HG03442 (cell line): ENCODE measurements at regions not wholly inside any gene's neighbourhood (a gene's known extent, or its start where the extent isn't known, plus 50 kb on each side); places are given as distances from the start of the nearest gene placed in this dataset.

Experiments
- ATAC-seq: cut with Tn5 transposase; IDR thresholded peaks from one replicate; pipeline ENCODE4 v1.9.1; 2021; ENCODE audit warnings: mild to moderate bottlenecking, moderate library complexity; ENCODE audit not compliant: unreplicated experiment

DNA sequence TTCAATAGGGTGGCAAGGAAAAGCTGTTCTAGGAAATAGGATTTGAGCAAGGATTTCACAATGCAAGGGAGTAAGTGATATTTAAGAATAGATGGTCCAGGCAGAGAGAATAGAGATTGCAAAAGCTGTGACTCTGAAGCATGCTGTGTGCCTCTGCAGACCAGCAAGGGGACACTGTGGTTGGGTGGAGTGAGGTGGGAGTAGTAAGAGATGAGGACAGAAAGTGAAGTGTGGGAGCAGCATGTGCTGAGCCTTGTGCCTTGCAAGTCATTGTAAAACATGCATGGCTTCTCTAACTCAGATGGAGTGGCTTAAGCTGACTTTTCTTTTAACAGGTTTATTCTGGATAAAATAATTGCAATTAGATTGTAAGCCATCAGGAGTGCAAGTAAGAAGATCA is 442.4 kb downstream of the CCSER2 start:
- no peak for ATAC-seq

DNA sequence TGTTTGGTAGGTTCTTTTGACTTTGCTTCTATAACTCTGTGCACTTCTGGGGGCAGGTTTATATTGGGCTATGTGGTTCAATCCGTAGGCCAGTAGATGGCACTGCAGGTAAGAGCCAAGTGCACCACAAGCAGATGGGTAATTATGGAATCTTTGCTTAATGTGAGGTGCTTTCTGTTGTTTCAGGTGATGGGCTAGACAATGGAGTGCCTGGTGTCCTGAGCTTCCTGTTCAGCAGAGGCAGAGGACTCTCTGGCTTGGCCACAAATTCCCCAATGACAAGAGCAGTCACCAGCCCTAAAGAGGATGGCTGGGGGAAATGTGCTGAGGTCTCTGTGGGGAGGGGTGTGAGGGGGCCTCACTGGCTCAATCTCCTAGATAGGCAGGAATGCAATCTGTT is 455.0 kb downstream of the CCSER2 start:
- peak; percentile 91 for ATAC-seq

DNA sequence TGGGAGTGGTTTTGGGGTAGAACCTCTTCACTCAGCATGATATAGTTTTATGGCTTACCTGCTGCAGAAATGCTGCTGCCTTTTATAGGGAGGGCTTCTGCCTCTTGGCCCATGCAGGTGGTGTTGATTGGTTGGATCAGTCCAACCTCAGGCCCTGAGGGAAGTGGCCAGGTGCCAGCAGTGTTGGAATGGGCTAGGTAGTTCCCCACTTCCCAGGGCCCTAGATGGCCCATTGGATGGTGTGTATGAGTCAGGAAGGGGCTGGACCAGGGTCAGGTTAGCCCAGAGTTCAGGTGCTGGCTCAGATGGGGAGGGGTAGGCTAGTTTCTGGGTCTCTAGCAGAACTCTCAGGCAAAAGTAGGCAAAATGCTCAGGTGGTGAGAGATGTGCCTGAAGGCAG is 455.5 kb downstream of the CCSER2 start:
- no peak for ATAC-seq

DNA sequence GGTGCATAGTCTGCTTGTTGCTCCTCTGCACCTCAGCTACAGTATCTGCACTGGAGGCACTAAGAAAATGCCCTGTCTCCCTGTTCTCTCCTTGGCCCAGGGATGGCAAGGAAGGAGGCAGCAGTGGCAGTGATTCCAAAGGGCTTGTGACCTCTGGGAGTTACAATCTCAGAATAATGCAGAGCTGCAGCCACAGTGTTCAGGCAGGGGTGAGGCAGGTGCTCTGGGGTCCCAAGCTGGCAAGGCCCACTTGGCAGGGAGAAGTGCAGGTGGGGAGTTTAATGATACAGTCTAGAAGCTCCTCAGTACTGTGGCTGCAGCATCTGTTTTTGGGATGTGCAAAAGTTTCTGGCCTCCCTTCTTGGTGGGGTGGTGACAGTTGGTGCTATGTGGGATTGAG is 456.4 kb downstream of the CCSER2 start:
- ATAC-seq: no peak

DNA sequence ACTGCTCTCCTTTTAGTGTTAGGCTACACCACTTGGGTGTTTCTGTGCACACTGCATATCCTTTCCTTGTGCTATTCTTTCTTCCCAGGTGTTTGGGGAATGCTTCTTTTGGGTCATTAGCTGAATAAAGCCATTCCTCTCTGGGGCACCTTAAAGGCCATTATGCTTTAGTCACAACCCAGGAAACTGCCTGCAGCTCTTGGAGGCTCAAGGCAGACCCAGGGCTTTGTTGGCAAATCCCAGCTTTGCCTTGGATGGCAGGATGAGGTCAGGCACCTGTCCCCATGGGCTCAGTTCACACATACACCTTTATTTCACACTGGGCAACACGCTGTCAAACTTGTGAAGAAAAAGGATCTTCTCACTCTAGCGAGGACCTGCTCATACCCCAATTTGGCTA is 460.6 kb downstream of the CCSER2 start:
- ATAC-seq: no peak

DNA sequence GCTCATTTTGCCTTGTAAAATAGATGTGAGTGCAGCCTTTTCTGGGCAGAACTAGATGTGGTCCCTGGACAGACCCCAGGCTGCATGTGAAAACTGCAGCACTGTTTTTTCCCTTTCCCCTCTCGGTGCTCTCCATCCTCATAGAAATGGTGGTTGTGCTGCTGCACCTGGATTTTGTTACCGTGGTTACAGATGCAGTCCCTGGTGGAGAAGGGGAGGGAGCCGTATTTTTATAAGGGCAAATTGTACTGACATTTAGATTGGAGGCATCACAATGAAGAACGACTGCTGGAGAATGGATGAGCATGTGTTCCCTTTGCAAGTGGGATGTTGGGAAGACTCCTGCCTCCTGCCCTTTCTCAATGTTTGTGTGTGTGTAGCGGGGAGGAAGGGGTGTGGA is 469.9 kb downstream of the CCSER2 start:
- ATAC-seq: no peak

DNA sequence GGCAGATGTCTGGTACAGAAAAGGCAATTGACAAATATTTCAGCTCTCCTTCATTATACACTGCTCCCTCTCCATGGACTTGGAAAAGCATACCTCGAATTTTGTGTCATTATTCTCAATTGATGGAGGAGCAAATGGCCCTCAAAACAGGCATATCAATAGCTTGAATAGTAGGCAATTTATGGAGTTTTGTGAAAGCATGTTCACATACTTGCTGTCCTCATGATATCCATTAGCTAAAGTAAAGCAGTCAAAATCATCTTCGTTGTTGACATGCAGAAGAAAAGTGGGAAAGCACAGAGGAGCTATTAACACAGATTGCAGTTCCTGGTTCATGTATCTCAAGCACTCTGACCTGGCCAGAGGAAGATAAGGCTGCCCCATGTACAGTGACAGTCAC is 472.8 kb downstream of the CCSER2 start:
- ATAC-seq: no peak

DNA sequence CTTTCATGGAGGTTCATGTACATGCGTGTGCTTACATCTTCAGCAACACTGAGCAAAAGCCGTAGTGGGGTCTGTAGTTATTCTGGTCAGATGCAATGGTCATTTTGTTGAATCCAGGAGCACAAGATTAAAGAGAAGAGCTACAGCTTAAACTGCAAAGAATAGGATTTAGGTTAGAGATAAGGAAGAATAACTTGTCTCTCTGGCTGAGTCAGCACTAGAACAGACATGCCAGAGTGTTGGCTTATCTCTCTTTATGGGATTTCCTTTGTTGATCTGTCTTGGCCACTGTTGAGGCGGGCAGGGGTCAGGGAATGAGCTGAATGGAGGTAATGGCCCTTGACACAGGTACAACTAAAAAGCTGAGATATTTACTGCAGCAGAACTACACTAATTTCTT is 473.5 kb downstream of the CCSER2 start:
- ATAC-seq: no peak

DNA sequence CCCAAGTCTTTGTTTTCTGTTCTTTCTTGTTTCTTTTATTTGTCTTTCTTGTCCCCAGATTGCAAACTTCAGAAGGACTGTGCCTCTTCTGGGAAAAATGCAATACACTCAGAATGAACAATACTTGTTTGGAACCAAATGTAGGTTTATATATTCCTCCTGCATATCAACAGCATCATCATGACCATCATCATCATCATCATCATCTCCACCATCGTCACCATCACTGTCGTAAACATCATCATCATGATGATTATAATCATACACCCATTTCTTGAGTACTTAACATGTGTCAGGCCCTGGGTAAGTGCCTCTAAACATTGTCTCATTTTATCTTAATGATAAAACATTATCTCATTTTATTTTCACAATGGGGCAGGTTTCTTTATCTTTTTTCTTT is 476.8 kb downstream of the CCSER2 start:
- ATAC-seq: no peak

DNA sequence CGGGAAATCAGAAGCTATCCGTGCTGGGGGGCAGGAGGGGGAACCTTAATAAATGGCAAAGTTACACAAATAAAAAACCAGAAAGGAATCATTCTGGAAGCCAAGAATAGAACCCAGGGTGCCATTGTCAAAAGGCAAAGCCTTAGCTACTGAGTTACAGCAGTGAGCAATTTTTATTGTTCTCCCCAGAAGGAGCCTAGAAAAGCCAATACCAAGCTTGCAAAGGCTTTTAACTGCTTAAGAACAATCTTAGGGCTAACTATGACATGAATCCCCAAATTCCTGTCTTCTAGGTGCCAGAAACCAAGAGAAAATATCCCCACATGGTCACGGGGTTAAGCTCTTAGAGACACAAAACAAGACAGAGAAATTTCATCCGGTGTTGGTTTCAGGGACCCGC is 482.7 kb downstream of the CCSER2 start:
- ATAC-seq: no peak

DNA sequence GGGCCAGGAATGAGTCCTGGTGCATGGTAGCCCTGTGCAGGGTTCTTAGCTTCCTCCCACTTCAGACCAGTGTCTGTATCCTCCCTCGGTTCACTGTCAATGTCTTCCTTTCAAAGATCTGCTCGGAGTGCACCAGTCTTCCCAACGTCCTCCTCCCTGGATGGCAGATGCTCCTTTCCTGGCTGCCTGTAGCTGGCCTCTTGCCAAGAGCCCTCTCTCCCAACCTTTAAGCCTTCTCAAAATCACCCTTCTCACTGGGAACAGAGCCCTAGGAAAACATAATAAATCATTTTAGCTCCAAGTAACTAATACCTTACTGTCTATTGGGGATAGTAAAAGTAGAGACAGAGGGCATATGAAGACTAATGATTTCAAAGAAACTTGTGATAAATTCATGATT is 490.6 kb downstream of the CCSER2 start:
- no peak for ATAC-seq

DNA sequence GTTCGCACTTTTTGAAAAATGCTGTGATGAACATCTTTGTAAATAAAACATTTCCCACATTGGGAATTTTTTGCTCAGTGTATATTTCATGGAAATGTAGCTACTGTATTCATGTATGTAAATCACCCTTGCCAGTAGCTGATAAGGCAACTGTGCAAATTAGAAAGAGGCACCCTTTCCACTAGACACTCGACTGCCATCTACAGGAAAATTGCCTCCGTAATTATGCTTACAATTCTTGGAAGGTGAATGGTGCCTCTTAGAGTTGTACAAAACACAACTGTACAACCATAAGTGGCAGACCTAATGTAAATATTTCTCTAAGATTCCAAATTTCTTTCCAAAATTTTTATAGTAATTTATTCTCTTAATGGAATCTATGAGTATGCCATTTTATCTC is 491.7 kb downstream of the CCSER2 start:
- no peak for ATAC-seq

DNA sequence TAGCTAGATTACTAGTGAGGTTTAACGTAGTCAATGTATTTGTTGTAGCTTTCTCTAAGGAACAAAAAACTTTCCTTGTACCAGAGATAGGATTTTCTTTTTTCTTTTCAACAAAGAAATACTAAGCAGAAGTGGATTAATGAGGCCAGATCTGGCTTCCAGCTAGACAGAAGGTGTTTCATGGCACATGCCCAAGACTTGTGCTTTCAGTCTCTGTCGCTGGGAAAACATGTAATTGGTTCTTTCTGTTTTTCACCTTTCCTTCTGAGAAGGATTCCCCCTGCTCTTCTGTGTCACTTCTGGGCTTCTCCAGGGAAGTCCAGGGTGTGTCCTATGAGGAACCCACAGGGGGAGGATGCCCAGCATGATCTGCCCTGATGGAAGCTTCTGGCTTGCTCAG is 492.2 kb downstream of the CCSER2 start:
- no peak for ATAC-seq

DNA sequence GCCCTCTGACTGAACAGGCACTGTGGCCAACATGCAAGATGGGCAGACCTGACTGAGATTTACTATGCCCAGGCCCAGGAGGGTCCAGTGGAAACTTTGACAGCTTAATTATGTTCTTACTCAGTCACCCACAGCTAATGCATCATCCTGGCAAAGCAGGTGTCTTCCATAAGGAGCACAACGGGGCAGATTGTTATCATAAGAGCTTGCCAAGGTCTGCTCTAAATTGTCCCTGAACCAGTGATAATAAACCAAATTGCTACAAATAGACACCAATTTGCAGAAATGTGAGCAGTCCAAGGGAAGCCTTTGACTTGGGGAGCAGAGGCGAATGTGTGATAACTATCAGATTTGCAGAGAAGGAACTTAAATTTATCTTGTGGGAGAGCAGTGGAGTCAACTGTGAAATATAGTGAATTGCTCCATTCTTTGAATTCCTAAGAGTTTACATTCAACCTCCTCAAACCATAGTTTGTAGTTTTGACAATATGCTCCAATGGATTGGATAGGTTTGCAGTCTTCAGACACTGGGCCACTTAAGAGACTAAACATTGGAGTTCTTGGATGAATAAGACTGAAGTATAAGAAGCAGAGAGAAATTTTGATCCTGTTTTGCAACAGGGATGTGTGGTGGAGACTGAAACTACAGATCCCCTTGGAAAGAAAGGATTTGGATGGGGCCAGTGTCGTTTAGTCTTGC is 494.7 kb downstream of the CCSER2 start:
- ATAC-seq: no peak

DNA sequence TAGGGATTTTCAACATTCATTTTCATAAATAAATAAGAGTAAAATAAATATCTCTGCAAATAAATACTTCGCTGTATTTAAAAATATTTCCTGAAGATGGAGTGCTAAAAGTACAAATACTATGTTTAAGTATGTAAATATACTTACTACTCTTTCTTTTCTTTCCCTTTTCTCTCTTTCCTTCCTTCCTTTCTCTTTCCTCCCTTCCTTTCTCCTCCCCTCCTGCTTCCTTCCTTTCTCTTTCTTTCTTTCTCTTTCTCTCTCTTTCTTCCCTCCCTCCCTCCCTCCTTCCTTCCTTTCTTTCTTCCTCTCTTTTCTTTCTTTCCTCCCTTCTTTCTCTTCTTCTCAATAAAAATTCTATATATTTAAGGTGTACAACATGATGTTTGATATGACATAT is 496.1 kb downstream of the CCSER2 start:
- no peak for ATAC-seq

DNA sequence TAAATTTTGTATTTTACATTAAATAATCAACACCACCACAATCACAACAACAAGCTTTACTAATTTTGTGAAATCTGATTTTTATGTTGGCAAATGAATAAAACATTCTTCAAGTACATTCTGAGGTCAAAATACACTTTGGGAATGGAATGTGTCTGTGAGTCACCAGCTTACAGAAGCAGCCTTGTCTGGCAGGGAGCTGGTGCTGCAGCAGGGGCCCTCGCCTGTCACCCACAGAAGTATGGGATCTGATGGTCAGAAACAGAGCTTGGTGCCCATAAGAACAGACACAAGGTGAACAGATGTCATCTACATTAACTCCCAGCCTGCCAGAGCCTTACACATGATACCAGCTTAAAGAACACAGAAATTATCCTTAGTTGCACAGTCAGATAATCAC is 496.9 kb downstream of the CCSER2 start:
- no peak for ATAC-seq

DNA sequence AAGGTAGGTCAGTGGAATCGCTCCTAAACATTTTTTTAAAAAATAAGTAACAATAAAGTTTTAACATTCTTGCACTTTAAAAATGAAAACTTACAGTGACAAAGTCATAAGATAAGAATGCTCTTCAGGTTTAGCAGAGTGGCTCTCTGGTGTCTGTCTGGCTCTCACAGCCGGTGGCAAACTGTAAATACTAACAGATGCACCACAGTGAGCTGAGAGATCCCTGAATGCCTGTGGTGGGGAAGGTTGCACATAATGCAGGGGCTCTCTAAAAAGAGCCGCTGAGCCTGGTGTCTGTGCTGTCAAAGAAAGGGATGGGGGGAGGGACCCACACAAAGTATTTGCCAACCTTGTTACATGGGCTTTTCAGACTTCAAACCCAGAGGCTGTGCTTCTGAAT is 498.3 kb downstream of the CCSER2 start:
- ATAC-seq: no peak

DNA sequence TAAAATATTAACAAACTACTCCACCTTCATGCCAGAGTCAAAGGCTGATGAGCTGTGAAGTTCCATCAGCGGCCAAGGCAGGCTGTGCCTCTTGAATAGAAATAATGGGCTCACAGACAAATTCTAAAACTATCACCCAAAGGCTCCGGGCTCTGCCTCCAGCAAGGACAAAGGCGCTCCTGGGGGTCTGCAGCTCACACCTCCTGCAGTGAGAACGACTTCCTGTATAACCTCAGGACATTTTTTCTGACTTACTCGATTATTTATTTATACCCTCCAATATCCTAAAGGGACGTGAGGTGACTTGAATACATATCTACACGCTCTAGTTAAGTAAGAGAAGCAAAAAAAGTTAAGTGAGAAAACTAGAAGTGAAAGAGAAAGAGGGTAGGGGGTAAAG is 500.7 kb downstream of the CCSER2 start:
- no peak for ATAC-seq

DNA sequence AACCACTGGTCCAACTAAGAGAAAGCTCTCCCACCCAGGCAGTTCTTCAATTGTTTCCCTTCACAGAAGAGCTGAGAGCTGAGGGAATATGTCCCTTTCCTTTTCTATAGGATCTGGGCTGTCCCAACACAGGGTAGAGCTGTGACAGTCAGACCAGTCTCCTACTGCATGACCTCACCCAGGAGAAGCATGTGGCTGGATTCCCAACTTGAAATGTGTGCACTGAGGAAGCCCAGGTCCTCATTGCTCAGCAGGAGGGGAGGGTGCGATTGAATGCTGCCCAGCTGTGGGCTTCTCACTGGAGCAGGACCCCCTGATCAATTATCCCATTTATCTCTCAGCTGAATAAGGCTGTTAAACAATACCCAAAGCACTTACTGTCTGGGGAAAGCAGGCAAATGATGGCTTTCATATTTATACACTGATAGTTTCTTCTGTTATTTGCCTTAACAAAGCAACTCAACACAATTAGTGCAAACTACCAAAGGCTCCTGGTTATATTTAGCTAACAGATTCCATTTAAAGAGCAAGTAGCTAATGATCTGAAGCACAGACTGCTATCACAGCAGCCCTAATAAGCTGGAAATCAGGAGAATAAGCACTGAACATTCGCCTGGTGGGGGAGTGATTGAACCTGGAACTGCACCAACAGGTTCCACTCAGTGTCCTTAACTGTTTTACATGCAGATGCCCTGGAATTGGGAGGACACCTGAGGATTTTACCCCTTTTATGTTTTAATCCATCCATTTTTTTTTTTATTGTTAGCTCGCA is 508.8 kb downstream of the CCSER2 start:
- no peak for ATAC-seq

DNA sequence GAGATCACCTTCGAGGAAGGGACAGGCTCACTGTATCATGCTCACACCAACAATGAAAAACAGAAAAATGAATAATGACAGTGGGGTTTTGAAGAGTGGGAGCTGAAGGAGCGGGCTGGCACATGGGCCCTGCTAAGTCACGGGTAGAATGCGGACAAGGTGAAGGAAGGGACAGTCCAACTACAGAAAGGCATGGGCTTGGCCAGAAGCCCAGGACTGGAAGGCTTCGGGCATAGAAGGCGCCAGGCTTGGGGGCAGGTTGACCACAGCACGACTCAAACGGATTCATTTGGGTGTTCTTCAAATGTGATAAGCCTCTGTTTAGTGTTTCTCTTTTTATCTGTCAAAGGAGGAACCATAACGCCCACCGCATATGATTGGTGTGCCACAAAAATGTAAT is 509.5 kb downstream of the CCSER2 start:
- no peak for ATAC-seq

DNA sequence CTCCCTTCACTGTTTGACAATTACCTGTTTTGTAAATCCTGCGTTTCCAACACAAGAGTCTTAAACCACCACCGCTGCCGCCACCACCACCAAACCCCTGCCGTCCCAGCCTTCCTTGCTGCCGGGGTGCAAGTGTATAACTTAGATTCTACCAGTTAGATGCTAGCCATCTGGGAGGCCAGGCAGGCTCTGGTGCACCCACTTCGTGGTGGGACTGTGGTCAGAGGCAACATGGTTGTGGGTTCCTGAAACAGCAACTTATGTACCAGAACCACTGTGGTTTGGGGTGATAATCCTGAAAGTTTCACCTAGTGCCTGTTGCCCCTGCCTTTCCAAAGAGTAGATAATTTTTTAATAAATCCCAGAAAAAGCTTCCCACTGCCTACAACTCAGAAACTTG is 510.5 kb downstream of the CCSER2 start:
- no peak for ATAC-seq

DNA sequence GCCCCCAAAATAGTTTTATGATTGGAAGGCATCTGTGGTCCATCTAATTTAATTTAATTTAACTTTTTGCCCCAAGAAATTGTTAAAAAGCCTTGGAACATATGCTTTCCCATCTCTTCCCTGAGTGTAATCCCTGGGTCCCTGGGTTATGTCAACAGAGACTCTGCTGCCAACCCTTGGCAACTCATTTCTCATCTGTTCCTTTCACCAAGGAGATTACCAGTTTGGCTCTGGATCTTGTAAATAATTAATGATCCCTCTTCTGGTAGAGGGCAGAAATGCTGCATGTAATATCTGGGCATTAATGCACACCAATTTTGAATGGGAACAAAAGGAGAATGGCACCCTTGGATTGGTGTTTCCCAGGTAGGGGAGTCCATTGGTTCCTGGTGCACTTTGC is 514.2 kb downstream of the CCSER2 start:
- ATAC-seq: no peak

DNA sequence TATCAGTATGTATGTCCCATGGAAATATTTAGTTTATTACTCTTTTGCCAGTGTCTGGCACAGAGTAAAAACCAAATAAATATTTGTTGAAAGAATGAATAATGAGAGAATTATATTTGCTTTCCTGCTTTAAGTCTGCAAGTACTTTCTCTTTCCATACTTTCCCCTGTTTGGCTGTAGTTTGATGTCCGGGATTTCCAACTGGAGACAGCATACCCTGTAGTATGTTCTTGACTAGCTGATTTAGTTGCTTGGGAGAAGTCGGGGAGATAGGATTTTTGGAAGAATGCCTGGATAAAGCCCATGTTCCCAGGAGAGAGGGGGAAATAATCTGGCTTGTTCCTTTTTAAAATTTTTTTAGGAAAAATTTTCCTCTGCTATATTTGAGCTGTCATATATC is 516.1 kb downstream of the CCSER2 start:
- no peak for ATAC-seq
